ENCODE measurements at regions not wholly inside any gene's neighbourhood (a gene's known extent, or its start where the extent isn't known, plus 50 kb on each side); places are given as distances from the start of the nearest gene placed in this dataset.
"Not testable (repeated sequence)": the region's sequence is repeated elsewhere in the genome, so short reads cannot be mapped to it uniquely, and the experiment has no call there.

GRCh38 chr1:213324859-213325258 lies 273.8 kb downstream of the RPS6KC1 start:
- DNase-seq (ENCODE audit: low spot score): no peak

GRCh38 chr1:213325482-213325881 lies 274.4 kb downstream of the RPS6KC1 start:
- no peak for DNase-seq (ENCODE audit: low spot score)

GRCh38 chr1:213326281-213327016 lies 275.4 kb downstream of the RPS6KC1 start:
- no peak for DNase-seq (ENCODE audit: low spot score)

- DNase-seq (ENCODE audit: low spot score): peak; percentile 5
Measured at GRCh38 chr1:213327017-213327667, 276.1 kb downstream of the RPS6KC1 start.

GRCh38 chr1:213329406-213330008 lies 278.5 kb downstream of the RPS6KC1 start:
- no peak for DNase-seq (ENCODE audit: low spot score)

- no peak for DNase-seq (ENCODE audit: low spot score)
Measured at GRCh38 chr1:213330281-213330680, 279.2 kb downstream of the RPS6KC1 start.

- DNase-seq (ENCODE audit: low spot score): no peak
Measured at GRCh38 chr1:213331631-213332175, 280.7 kb downstream of the RPS6KC1 start.

GRCh38 chr1:213332491-213332890 lies 281.4 kb downstream of the RPS6KC1 start:
- DNase-seq (ENCODE audit: low spot score): no peak

GRCh38 chr1:213333121-213333520 lies 282.1 kb downstream of the RPS6KC1 start:
- no peak for DNase-seq (ENCODE audit: low spot score)

- DNase-seq (ENCODE audit: low spot score): no peak
Measured at GRCh38 chr1:213335084-213335483, 284.0 kb downstream of the RPS6KC1 start.

- DNase-seq (ENCODE audit: low spot score): no peak
Measured at GRCh38 chr1:213337025-213337678, 286.1 kb downstream of the RPS6KC1 start.

- DNase-seq (ENCODE audit: low spot score): no peak
Measured at GRCh38 chr1:213340593-213340992, 289.6 kb downstream of the RPS6KC1 start.

GRCh38 chr1:213345621-213346020 lies 294.6 kb downstream of the RPS6KC1 start:
- no peak for DNase-seq (ENCODE audit: low spot score)

- no peak for DNase-seq (ENCODE audit: low spot score)
Measured at GRCh38 chr1:213357403-213357802, 306.4 kb downstream of the RPS6KC1 start.

GRCh38 chr1:213358368-213358767 lies 307.3 kb downstream of the RPS6KC1 start:
- not testable (repeated sequence) for DNase-seq (ENCODE audit: low spot score)

- no peak for DNase-seq (ENCODE audit: low spot score)
Measured at GRCh38 chr1:213362598-213362997, 311.6 kb downstream of the RPS6KC1 start.

GRCh38 chr1:213366141-213366831 lies 315.2 kb downstream of the RPS6KC1 start:
- DNase-seq (ENCODE audit: low spot score): no peak

GRCh38 chr1:213369465-213369864 lies 318.4 kb downstream of the RPS6KC1 start:
- DNase-seq (ENCODE audit: low spot score): no peak

GRCh38 chr1:213370523-213370922 lies 319.5 kb downstream of the RPS6KC1 start:
- DNase-seq (ENCODE audit: low spot score): no peak

GRCh38 chr1:213371525-213371846 lies 320.4 kb downstream of the RPS6KC1 start:
- DNase-seq (ENCODE audit: low spot score): no peak

- DNase-seq (ENCODE audit: low spot score): no peak
Measured at GRCh38 chr1:213371847-213372619, 321.0 kb downstream of the RPS6KC1 start.
